IPS-NIHi11 (cell line): ENCODE measurements at regions not wholly inside any gene's neighbourhood (a gene's known extent, or its start where the extent isn't known, plus 50 kb on each side); places are given as distances from the start of the nearest gene placed in this dataset.
A peak's percentile ranks its signal among the peaks of the same experiment; 100 is the strongest.

ENCODE experiments used
- DNase-seq: peaks from one replicate; pipeline ENCODE4 v3.0.0; 2012; ENCODE audit warnings: mixed read lengths, low spot score

GRCh38 chr13:21757763-21758162 is 86.9 kb downstream of the FGF9 start:
- DNase-seq, result no peak

- no peak for DNase-seq
Observed at GRCh38 chr13:21758441-21758840, 87.6 kb downstream of the FGF9 start.

- no peak for DNase-seq
Observed at GRCh38 chr13:21759463-21759862, 88.6 kb downstream of the FGF9 start.

GRCh38 chr13:21759911-21760310 is 89.0 kb downstream of the FGF9 start:
- DNase-seq, result no peak

- DNase-seq, result no peak
Observed at GRCh38 chr13:21761770-21762169, 90.9 kb downstream of the FGF9 start.

GRCh38 chr13:21762512-21762911 is 91.6 kb downstream of the FGF9 start:
- no peak for DNase-seq

GRCh38 chr13:21767032-21767431 is 96.2 kb downstream of the FGF9 start:
- DNase-seq, result no peak

GRCh38 chr13:21771075-21771474 is 100.2 kb downstream of the FGF9 start:
- DNase-seq, result no peak

GRCh38 chr13:21777166-21777565 is 106.3 kb downstream of the FGF9 start:
- DNase-seq, result no peak

GRCh38 chr13:21777813-21778212 is 106.9 kb downstream of the FGF9 start:
- no peak for DNase-seq

GRCh38 chr13:21782736-21783135 is 111.9 kb downstream of the FGF9 start:
- no peak for DNase-seq

- DNase-seq, result no peak
Observed at GRCh38 chr13:21785990-21786389, 115.1 kb downstream of the FGF9 start.

GRCh38 chr13:21796066-21796465 is 125.2 kb downstream of the FGF9 start:
- no peak for DNase-seq

- DNase-seq, result no peak
Observed at GRCh38 chr13:21796775-21797514, 126.1 kb downstream of the FGF9 start.

- no peak for DNase-seq
Observed at GRCh38 chr13:21797736-21798135, 126.9 kb downstream of the FGF9 start.

GRCh38 chr13:21798181-21798580 is 127.3 kb downstream of the FGF9 start:
- no peak for DNase-seq

GRCh38 chr13:21799671-21800070 is 128.8 kb downstream of the FGF9 start:
- no peak for DNase-seq

GRCh38 chr13:21800837-21801616 is 130.2 kb downstream of the FGF9 start:
- peak; percentile 36 for DNase-seq

GRCh38 chr13:21805733-21806132 is 134.9 kb downstream of the FGF9 start:
- DNase-seq, result no peak

GRCh38 chr13:21812192-21812626 is 141.3 kb downstream of the FGF9 start:
- DNase-seq, result peak; percentile 60

- no peak for DNase-seq
Observed at GRCh38 chr13:21813110-21813509, 142.2 kb downstream of the FGF9 start.

- no peak for DNase-seq
Observed at GRCh38 chr13:21813844-21814243, 143.0 kb downstream of the FGF9 start.

GRCh38 chr13:21814604-21815003 is 143.7 kb downstream of the FGF9 start:
- no peak for DNase-seq
